ENCODE measurements at regions not wholly inside any gene's neighbourhood (a gene's known extent, or its start where the extent isn't known, plus 50 kb on each side); places are given as distances from the start of the nearest gene placed in this dataset.

DNA sequence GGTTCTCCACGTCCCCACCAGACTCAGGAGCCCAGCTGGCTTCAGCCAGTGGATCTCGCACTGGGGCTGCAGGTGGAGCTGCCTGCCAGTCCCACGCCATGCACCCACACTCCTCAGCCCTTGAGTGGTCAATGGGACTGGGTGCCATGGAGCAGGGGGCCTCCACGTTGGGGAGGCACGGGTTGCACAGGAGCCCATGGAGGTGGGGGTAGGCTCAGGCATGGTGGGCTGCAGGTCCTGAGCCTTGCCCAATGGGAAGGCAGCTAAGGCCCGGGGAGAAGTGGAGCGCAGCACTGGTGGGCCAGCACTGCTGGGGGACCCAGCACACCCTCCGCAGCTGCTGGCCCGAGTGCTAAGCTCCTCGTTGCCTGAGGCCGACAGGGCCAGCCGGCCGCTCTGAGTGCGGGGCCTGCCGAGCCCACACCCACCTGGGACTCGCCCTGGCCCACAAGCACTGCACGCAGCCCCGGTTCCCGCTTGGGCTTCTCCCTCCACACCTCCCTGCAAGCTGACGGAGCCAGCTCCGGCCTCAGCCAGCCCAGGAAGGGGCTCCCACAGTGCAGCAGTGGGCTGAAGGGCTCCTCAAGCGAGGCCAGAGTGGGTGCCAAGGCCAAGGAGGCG is 258.5 kb upstream of the PDGFD start:
- no peaks in the 10 kb centered on the region for H3K27me3 ChIP-seq (ENCODE audit: control insufficient read depth in 2 of 2, insufficient read depth in 2 of 2, low read length in 2 of 2)
- no peak for TF ChIP-seq SREBF2 (CRISPR knock-in tag; IDR thresholded peaks at IDR 0.05)
- TF ChIP-seq FOXJ3 (CRISPR knock-in tag; IDR thresholded peaks at IDR 0.05) = no peak
- no peak for TF ChIP-seq KAT7 (CRISPR knock-in tag; IDR thresholded peaks at IDR 0.05; ENCODE audit: borderline replicate concordance)
- no peak for TF ChIP-seq MEIS2 (IDR thresholded peaks at IDR 0.05; ENCODE audit: partially characterized antibody)
- no peak for TF ChIP-seq MYBL2 (IDR thresholded peaks at IDR 0.05; ENCODE audit: low read depth)
- TF ChIP-seq MYBL2 (CRISPR knock-in tag; IDR thresholded peaks at IDR 0.05; ENCODE audit: borderline replicate concordance) = no peak
- no peak for TF ChIP-seq CAMTA2 (CRISPR knock-in tag; conservative IDR thresholded peaks at IDR 0.05)
- no peak for TF ChIP-seq ZBTB7A (IDR thresholded peaks at IDR 0.05; ENCODE audit: borderline replicate concordance, control insufficient read depth, low read depth, low read length)
- no peak for TF ChIP-seq MIER1 (IDR thresholded peaks at IDR 0.05; ENCODE audit: low read depth)
- no peak for TF ChIP-seq ZNF12 (CRISPR knock-in tag; IDR thresholded peaks at IDR 0.05)
- no peak for TF ChIP-seq XRCC4 (IDR thresholded peaks at IDR 0.05; ENCODE audit: extremely low read depth, insufficient read depth, insufficient read length)
- TF ChIP-seq, protein P1, sequence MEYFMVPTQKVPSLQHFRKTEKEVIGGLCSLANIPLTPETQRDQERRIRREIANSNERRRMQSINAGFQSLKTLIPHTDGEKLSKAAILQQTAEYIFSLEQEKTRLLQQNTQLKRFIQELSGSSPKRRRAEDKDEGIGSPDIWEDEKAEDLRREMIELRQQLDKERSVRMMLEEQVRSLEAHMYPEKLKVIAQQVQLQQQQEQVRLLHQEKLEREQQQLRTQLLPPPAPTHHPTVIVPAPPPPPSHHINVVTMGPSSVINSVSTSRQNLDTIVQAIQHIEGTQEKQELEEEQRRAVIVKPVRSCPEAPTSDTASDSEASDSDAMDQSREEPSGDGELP (CRISPR knock-in tag; IDR thresholded peaks at IDR 0.05; ENCODE audit: borderline replicate concordance) = no peak
- TF ChIP-seq CBX2 (IDR thresholded peaks at IDR 0.05; ENCODE audit: insufficient read depth, low read length, poor library complexity, severe bottlenecking) = no peak
- no peak for TF ChIP-seq U2AF1 (optimal IDR thresholded peaks at IDR 0.05; ENCODE audit: low read depth, low read length)
- TF ChIP-seq TAF9B (IDR thresholded peaks at IDR 0.05; ENCODE audit: partially characterized antibody) = no peak
- TF ChIP-seq WHSC1 (IDR thresholded peaks at IDR 0.05; ENCODE audit: low read length) = no peak
- no peaks in the 10 kb centered on the region for H3K9me3 ChIP-seq (replicated peaks; ENCODE audit: control insufficient read depth, insufficient read depth, low read depth, low read length)
- H3K9ac ChIP-seq (ENCODE audit: insufficient read depth in 1 of 2, low read depth in 2 of 2, low read length in 2 of 2) = no peak overlapping the region
- ATAC-seq = no peak
- WGBS (ENCODE audit: insufficient coverage, low coverage, missing lambda C conversion rate) = 15% methylated on average over 9 of the region's 23 CpGs
- no peak for FAIRE-seq
- no peaks in the 10 kb centered on the region for H3K9me1 ChIP-seq (ENCODE audit: control insufficient read depth, insufficient read depth, low read length)
- no peaks in the 10 kb centered on the region for H4K20me1 ChIP-seq (replicated peaks; ENCODE audit: control insufficient read depth, insufficient read depth, low read length)
- no TSS peak for BruUV-seq (replicated peaks)
- intact Hi-C loops (cut with micrococcal nuclease) (no loop called here), in situ Hi-C loops (cut with MboI) (no loop called here)
- POLR2A ChIA-PET = no interaction called here
- no peak overlapping the region for H2AFZ ChIP-seq (ENCODE audit: low read depth, low read length)
- no peak overlapping the region for H3K4me2 ChIP-seq (ENCODE audit: insufficient read depth, low read length)
- DNase-seq (ENCODE audit: extremely low read depth in 1 of 4, low spot score in 3 of 4) = no peak
- no peaks in the 10 kb centered on the region for H3K36me3 ChIP-seq (ENCODE audit: control insufficient read depth, insufficient read depth, low read length)
- H3K4me3 ChIP-seq = no peak overlapping the region
- H3K79me2 ChIP-seq (ENCODE audit: control insufficient read depth, insufficient read depth, low read length) = no peaks in the 10 kb centered on the region
- no peaks in the 10 kb centered on the region for H3K4me1 ChIP-seq (replicated peaks in 1 of 2; ENCODE audit: control insufficient read depth in 2 of 2, insufficient read depth in 2 of 2, low read length in 2 of 2)
- CTCF ChIA-PET (ENCODE audit: low intra/inter-chr PET ratio) = no interaction called here
- H3K27ac ChIP-seq (ENCODE audit: extremely low read depth, low read depth, low read length) = no peak overlapping the region

All from K562 (cell line).